ENCODE measurements at regions not wholly inside any gene's neighbourhood (a gene's known extent, or its start where the extent isn't known, plus 50 kb on each side); places are given as distances from the start of the nearest gene placed in this dataset.

GRCh38 chr9:135229701-135230385, 142.4 kb downstream of the OLFM1 start:
- Mint-ChIP-seq H3K4me3 (no peak overlapping the region), H3K27me3 (no peaks in the 10 kb centered on the region), H3K36me3 (no peaks in the 10 kb centered on the region), H3K27ac (no peak overlapping the region), H3K9me3 (peaks cover 3% of the 10 kb centered on the region), H3K4me1 (no peaks in the 10 kb centered on the region)
- DNase-seq, result no peak
- CTCF ChIA-PET, result no interaction called here

- CTCF ChIA-PET, result no interaction called here
- Mint-ChIP-seq H3K36me3 (no peaks in the 10 kb centered on the region), H3K4me3 (no peak overlapping the region), H3K27ac (no peak overlapping the region), H3K9me3 (peaks cover 3% of the 10 kb centered on the region), H3K27me3 (no peaks in the 10 kb centered on the region), H3K4me1 (no peaks in the 10 kb centered on the region)
- DNase-seq, result no peak
Observed at GRCh38 chr9:135230386-135230765, 142.9 kb downstream of the OLFM1 start.

- peaks cover 3% of the 10 kb centered on the region for H3K9me3 Mint-ChIP-seq
- no peak overlapping the region for H3K27ac Mint-ChIP-seq
- CTCF ChIA-PET, result no interaction called here
- no peaks in the 10 kb centered on the region for H3K27me3 Mint-ChIP-seq
- DNase-seq, result no peak
- H3K36me3 Mint-ChIP-seq, result no peaks in the 10 kb centered on the region
- no peak overlapping the region for H3K4me3 Mint-ChIP-seq
- no peaks in the 10 kb centered on the region for H3K4me1 Mint-ChIP-seq
Observed at GRCh38 chr9:135230817-135231520, 143.5 kb downstream of the OLFM1 start.

- CTCF ChIA-PET, result no interaction called here
- peaks cover 2% of the 10 kb centered on the region for H3K9me3 Mint-ChIP-seq
- H3K36me3 Mint-ChIP-seq, result no peaks in the 10 kb centered on the region
- no peak overlapping the region for H3K27ac Mint-ChIP-seq
- no peaks in the 10 kb centered on the region for H3K4me1 Mint-ChIP-seq
- no peak overlapping the region for H3K4me3 Mint-ChIP-seq
- no peaks in the 10 kb centered on the region for H3K27me3 Mint-ChIP-seq
- no peak for DNase-seq
Observed at GRCh38 chr9:135239100-135239768, 151.8 kb downstream of the OLFM1 start.

- CTCF ChIA-PET, result no interaction called here
- Mint-ChIP-seq H3K27ac (no peak overlapping the region), H3K27me3 (no peaks in the 10 kb centered on the region), H3K9me3 (no peaks in the 10 kb centered on the region), H3K4me1 (no peaks in the 10 kb centered on the region), H3K36me3 (no peaks in the 10 kb centered on the region), H3K4me3 (no peak overlapping the region)
- DNase-seq, result no peak
Observed at GRCh38 chr9:135239769-135240141, 152.3 kb downstream of the OLFM1 start.

- Mint-ChIP-seq H3K4me3 (no peak overlapping the region), H3K27ac (no peak overlapping the region), H3K27me3 (no peaks in the 10 kb centered on the region), H3K36me3 (no peaks in the 10 kb centered on the region), H3K4me1 (no peaks in the 10 kb centered on the region), H3K9me3 (no peaks in the 10 kb centered on the region)
- CTCF ChIA-PET, result no interaction called here
- no peak for DNase-seq
Observed at GRCh38 chr9:135240222-135240621, 152.8 kb downstream of the OLFM1 start.

- CTCF ChIA-PET, result no interaction called here
- Mint-ChIP-seq H3K4me3 (no peak overlapping the region), H3K9me3 (no peaks in the 10 kb centered on the region), H3K27ac (no peak overlapping the region), H3K27me3 (peaks cover 4% of the 10 kb centered on the region), H3K36me3 (no peaks in the 10 kb centered on the region), H3K4me1 (no peaks in the 10 kb centered on the region)
- DNase-seq, result no peak
Observed at GRCh38 chr9:135240871-135241311, 153.4 kb downstream of the OLFM1 start.

- Mint-ChIP-seq H3K4me1 (no peaks in the 10 kb centered on the region), H3K27ac (no peak overlapping the region), H3K9me3 (no peaks in the 10 kb centered on the region), H3K27me3 (peaks cover 4% of the 10 kb centered on the region), H3K36me3 (no peaks in the 10 kb centered on the region), H3K4me3 (no peak overlapping the region)
- CTCF ChIA-PET, result no interaction called here
- no peak for DNase-seq
Observed at GRCh38 chr9:135241381-135242048, 154.0 kb downstream of the OLFM1 start.

- Mint-ChIP-seq H3K9me3 (no peaks in the 10 kb centered on the region), H3K36me3 (no peaks in the 10 kb centered on the region), H3K27ac (no peak overlapping the region), H3K4me1 (no peaks in the 10 kb centered on the region), H3K27me3 (peaks cover 4% of the 10 kb centered on the region), H3K4me3 (no peak overlapping the region)
- CTCF ChIA-PET, result no interaction called here
- no peak for DNase-seq
Observed at GRCh38 chr9:135242049-135242396, 154.6 kb downstream of the OLFM1 start.

- Mint-ChIP-seq H3K36me3 (no peaks in the 10 kb centered on the region), H3K4me3 (no peak overlapping the region), H3K4me1 (no peaks in the 10 kb centered on the region), H3K9me3 (no peaks in the 10 kb centered on the region), H3K27ac (no peak overlapping the region), H3K27me3 (peaks cover 4% of the 10 kb centered on the region)
- DNase-seq, result no peak
- CTCF ChIA-PET, result no interaction called here
Observed at GRCh38 chr9:135242406-135242805, 154.9 kb downstream of the OLFM1 start.

- Mint-ChIP-seq H3K27me3 (peaks cover 4% of the 10 kb centered on the region), H3K4me1 (no peaks in the 10 kb centered on the region), H3K9me3 (no peaks in the 10 kb centered on the region), H3K27ac (no peak overlapping the region), H3K4me3 (no peak overlapping the region), H3K36me3 (no peaks in the 10 kb centered on the region)
- CTCF ChIA-PET, result no interaction called here
- DNase-seq, result no peak
Observed at GRCh38 chr9:135243201-135244190, 156.0 kb downstream of the OLFM1 start.

- H3K4me1 Mint-ChIP-seq, result no peaks in the 10 kb centered on the region
- H3K4me3 Mint-ChIP-seq, result no peak overlapping the region
- H3K36me3 Mint-ChIP-seq, result no peaks in the 10 kb centered on the region
- no peak for DNase-seq
- H3K9me3 Mint-ChIP-seq, result no peaks in the 10 kb centered on the region
- CTCF ChIA-PET, result no interaction called here
- H3K27me3 Mint-ChIP-seq, result peaks cover 4% of the 10 kb centered on the region
- no peak overlapping the region for H3K27ac Mint-ChIP-seq
Observed at GRCh38 chr9:135244271-135245221, 157.1 kb downstream of the OLFM1 start.

Measured in activated naive CD4-positive, alpha-beta T cell treated with anti-CD3 and anti-CD28 coated beads, Interleukin-2, amount 10 ng/mL, durations not matched to agents 7 days and 5 days (primary cell).